ENCODE measurements at regions not wholly inside any gene's neighbourhood (a gene's known extent, or its start where the extent isn't known, plus 50 kb on each side); places are given as distances from the start of the nearest gene placed in this dataset.

DNA sequence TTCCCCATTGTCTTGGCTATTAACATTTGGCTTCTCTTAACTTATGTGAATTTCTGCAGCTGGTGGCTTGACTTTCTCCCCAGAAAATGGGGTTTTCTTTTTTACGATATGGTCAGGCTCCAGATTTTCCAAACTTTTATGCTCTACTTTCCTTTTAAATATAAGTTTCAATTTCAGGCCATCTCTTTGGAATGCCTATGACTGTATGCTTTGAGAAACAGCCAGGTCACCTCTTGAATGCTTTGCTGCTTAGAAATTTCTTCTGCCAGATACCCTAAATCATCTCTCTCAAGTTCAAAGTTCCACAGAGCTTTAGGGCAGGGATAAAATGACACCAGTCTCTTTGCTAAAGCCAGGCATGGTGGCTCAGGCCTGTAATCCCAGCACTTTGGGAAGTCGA lies 212.9 kb upstream of the SMIM31 start:
- WGBS, 2 experiments (ENCODE audit: insufficient coverage in 2 of 2): 89 to 100% methylated on average over 1 of the region's 2 CpGs
- Histone ChIP-seq H3K36me3 (ENCODE audit: control insufficient read depth, insufficient read depth, low read length) (no peaks in the 10 kb centered on the region), H3K9me3 (ENCODE audit: control insufficient read depth, low read length) (peaks cover 13% of the 10 kb centered on the region), H3K4me3 (ENCODE audit: extremely low read depth, insufficient read depth, low read length, poor library complexity, severe bottlenecking) (no peak overlapping the region), H3K27ac (ENCODE audit: low read depth, low read length, severe bottlenecking) (no peak overlapping the region), H3K4me1 (ENCODE audit: control insufficient read depth, insufficient read depth, low read length, poor library complexity, severe bottlenecking) (peaks cover 7% of the 10 kb centered on the region)

DNA sequence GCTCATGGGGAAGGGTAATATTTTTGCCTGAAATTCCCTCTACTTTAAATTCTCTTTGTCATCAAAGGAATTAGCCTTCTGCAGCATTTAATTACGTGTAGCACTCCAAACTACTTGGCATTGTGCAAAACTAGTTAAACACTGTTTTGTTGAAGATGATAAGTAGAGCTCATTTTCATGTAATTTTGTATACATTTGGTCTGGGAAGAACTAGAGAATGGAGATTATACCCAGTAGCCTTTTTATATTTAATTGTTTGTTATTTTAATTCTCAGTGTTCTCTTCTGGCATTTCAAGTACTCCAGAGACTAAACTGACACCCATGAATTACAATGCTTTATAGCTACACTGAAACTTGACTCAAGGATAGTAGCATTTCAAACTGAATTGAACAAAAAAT lies 211.5 kb upstream of the SMIM31 start:
- Histone ChIP-seq H3K27ac (ENCODE audit: low read depth, low read length, severe bottlenecking) (no peak overlapping the region), H3K4me3 (ENCODE audit: extremely low read depth, insufficient read depth, low read length, poor library complexity, severe bottlenecking) (no peak overlapping the region), H3K4me1 (ENCODE audit: control insufficient read depth, insufficient read depth, low read length, poor library complexity, severe bottlenecking) (no peaks in the 10 kb centered on the region), H3K9me3 (ENCODE audit: control insufficient read depth, low read length) (peaks cover 13% of the 10 kb centered on the region), H3K36me3 (ENCODE audit: control insufficient read depth, insufficient read depth, low read length) (no peaks in the 10 kb centered on the region)
- WGBS, 2 experiments (ENCODE audit: insufficient coverage in 2 of 2): no CpG with 5 or more reads among the region's 1 CpG

DNA sequence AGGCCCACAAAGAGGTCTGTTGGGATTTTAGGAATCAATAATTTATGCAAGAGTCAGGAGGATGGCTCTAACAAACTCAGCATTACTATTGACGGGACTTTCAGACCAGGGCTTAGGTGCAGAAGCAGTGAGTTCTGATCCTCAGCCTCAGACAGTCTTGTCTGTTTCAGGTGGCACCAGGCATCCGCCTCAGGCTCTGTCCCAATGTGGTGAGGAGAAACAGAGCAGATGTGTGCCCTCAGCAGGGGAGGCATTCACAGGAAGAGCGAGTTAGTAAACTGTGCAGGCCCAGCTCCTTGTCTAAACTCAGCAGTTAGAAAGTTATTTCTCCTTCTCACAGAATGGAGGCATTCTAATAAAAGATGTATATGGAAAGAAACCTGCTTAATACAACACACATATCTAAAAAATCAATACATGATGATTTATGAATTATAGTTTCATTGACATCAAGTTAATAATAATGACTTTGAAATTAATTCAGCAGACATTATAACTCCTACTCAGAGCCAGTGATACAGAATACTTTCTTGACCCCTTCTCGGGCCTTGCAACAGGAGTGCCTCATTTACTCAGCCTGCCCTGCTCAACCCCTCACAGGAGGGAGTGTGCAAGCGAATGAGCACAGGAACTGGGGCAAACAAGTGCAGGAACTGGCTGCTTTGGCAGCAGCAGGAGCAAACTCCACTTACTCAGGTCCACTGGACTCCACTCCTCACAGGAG lies 202.8 kb upstream of the SMIM31 start:
- Histone ChIP-seq H3K4me3 (ENCODE audit: extremely low read depth, insufficient read depth, low read length, poor library complexity, severe bottlenecking) (no peak overlapping the region), H3K4me1 (ENCODE audit: control insufficient read depth, insufficient read depth, low read length, poor library complexity, severe bottlenecking) (no peaks in the 10 kb centered on the region), H3K9me3 (ENCODE audit: control insufficient read depth, low read length) (no peaks in the 10 kb centered on the region), H3K36me3 (ENCODE audit: control insufficient read depth, insufficient read depth, low read length) (no peaks in the 10 kb centered on the region), H3K27ac (ENCODE audit: low read depth, low read length, severe bottlenecking) (no peak overlapping the region)
- 83 to 89% methylated on average over 1 to 2 of the region's 5 CpGs for WGBS, 2 experiments (ENCODE audit: insufficient coverage in 2 of 2)

DNA sequence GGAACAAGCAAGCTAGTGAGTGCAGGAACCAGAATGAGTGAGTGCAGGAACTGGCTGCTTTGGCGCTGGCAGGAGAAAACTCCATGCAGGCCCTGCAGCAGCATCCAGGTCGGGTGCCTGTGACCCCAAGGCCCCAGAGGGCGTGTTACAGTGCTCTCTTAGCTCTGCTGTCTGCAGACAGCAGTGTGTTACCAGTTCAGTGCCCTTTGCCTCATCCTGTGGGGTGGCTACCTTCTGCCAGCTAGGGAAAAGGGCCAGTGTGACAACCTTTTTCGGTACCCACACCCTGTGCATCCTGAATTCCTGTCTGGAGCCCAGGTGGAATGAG lies 202.3 kb upstream of the SMIM31 start:
- no peak overlapping the region for H3K4me3 ChIP-seq (ENCODE audit: extremely low read depth, insufficient read depth, low read length, poor library complexity, severe bottlenecking)
- no peaks in the 10 kb centered on the region for H3K9me3 ChIP-seq (ENCODE audit: control insufficient read depth, low read length)
- no peaks in the 10 kb centered on the region for H3K36me3 ChIP-seq (ENCODE audit: control insufficient read depth, insufficient read depth, low read length)
- WGBS, 2 experiments (ENCODE audit: insufficient coverage in 2 of 2): 78 to 84% methylated on average over 4 of the region's 4 CpGs
- H3K4me1 ChIP-seq (ENCODE audit: control insufficient read depth, insufficient read depth, low read length, poor library complexity, severe bottlenecking): no peaks in the 10 kb centered on the region
- no peak overlapping the region for H3K27ac ChIP-seq (ENCODE audit: low read depth, low read length, severe bottlenecking)

DNA sequence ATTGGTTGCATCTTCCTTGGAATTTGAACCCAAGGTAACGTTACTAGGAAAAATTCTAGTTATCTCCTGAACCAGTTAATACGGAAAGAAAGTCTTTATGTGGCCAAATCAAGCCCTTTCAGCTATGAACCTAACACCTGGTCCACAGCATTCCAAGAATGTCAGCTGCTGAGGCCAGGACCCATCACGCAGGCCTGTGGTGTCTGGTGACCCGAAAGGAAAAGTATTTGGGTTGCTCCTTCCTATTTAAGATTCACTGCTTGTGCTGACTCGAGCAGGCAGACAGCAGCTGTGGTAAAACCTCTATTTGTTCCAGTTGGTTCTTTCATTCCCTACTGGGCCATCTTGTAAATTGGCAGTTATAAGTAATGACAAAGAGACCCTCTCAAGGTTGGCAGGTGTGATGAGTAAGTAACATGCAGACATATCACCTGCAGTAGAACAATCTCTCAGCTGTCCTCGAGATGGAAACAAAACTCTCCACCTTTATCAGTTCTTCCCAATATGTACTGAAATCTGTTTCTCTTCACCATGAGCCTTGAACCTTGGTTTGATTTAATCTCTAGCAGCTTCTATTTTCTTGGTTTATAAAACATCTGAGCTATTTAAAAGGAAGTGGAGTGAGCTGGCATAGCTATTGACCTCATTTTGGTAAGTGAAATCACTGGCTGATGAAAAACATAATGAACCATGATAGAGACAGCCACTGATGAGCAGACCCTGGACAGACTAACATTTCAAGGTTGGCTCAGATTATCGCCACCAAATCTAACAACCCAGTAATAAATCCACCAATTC lies 182.1 kb upstream of the SMIM31 start:
- 76 to 86% methylated on average over 2 to 4 of the region's 7 CpGs for WGBS, 2 experiments (ENCODE audit: insufficient coverage in 2 of 2)
- no peaks in the 10 kb centered on the region for H3K36me3 ChIP-seq (ENCODE audit: control insufficient read depth, insufficient read depth, low read length)
- H3K4me3 ChIP-seq (ENCODE audit: extremely low read depth, insufficient read depth, low read length, poor library complexity, severe bottlenecking): no peak overlapping the region
- H3K27ac ChIP-seq (ENCODE audit: low read depth, low read length, severe bottlenecking): no peak overlapping the region
- no peaks in the 10 kb centered on the region for H3K9me3 ChIP-seq (ENCODE audit: control insufficient read depth, low read length)
- no peaks in the 10 kb centered on the region for H3K4me1 ChIP-seq (ENCODE audit: control insufficient read depth, insufficient read depth, low read length, poor library complexity, severe bottlenecking)

DNA sequence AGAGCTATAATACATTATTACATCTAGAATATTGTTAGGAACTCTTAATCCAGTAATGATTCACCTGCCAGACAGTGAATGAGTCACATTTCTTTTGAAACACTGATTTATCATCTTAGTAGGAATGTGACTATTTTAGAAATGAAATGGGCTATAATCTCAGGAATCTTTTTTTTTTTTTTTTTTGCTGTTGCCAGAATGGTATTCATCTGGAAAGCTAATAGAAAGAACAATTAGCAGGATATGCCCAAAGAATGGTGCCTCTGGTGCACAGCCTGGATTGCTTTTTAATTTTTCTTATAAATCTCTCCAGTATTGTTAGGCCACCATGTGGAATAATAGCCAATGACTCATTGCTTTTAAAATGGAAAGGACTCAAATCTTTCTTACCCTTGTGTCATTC lies 181.1 kb upstream of the SMIM31 start:
- Histone ChIP-seq H3K9me3 (ENCODE audit: control insufficient read depth, low read length) (no peaks in the 10 kb centered on the region), H3K4me3 (ENCODE audit: extremely low read depth, insufficient read depth, low read length, poor library complexity, severe bottlenecking) (no peak overlapping the region), H3K4me1 (ENCODE audit: control insufficient read depth, insufficient read depth, low read length, poor library complexity, severe bottlenecking) (no peaks in the 10 kb centered on the region), H3K36me3 (ENCODE audit: control insufficient read depth, insufficient read depth, low read length) (no peaks in the 10 kb centered on the region), H3K27ac (ENCODE audit: low read depth, low read length, severe bottlenecking) (no peak overlapping the region)

DNA sequence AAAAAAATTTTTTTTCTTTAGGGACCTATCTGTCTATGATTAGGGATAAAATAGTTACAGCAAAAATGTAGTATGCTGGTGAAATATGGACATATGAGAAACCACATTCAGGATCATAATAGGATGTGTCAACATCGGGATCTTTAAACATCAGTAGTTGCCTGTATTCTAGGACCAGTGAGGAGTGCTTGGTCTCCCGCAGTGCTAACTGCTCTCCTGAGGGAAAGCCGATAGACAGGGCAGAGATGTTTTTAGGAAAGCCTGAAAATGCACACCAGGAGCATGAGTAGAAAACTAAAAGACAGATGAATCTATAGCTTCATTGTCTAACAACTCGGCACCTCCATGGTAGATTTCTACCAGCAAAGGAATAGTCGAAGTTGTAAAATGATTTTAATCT lies 178.1 kb upstream of the SMIM31 start:
- 82 to 88% methylated on average over 2 of the region's 5 CpGs for WGBS, 2 experiments (ENCODE audit: insufficient coverage in 2 of 2)
- no peaks in the 10 kb centered on the region for H3K9me3 ChIP-seq (ENCODE audit: control insufficient read depth, low read length)
- no peak overlapping the region for H3K27ac ChIP-seq (ENCODE audit: low read depth, low read length, severe bottlenecking)
- H3K36me3 ChIP-seq (ENCODE audit: control insufficient read depth, insufficient read depth, low read length): no peaks in the 10 kb centered on the region
- no peak overlapping the region for H3K4me3 ChIP-seq (ENCODE audit: extremely low read depth, insufficient read depth, low read length, poor library complexity, severe bottlenecking)
- no peaks in the 10 kb centered on the region for H3K4me1 ChIP-seq (ENCODE audit: control insufficient read depth, insufficient read depth, low read length, poor library complexity, severe bottlenecking)

DNA sequence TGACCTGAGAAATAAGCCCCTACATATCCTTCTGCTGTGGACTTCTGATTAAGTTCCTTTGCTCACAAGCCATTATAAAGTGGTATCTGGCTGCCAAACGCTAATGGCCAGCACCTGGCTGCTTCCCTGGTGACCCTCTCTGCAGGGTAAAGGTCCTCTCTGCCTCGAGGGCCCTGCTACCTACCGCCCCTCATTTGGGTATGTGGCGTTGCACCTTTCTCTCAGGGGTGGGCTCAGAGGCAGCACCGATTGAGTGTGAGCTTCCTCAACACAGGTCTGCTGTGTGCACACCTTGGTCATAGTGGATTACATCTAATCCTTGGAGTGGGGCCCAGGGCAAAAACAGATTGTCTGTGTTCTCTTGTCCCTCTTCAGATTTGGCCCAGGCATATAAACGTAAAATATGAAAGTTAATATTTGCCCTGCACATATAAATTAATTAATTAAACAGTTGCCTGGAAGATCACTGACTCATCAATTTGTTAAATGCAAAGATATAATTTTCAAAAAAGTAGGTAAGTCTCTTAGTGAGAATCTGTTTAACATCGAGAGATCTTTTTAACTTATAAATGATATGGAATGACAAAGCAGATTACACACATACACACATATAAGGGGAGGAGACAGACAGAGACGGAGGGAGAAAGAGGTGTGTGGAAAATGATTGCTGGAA lies 174.5 kb upstream of the SMIM31 start:
- no peaks in the 10 kb centered on the region for H3K9me3 ChIP-seq (ENCODE audit: control insufficient read depth, low read length)
- no peak overlapping the region for H3K4me3 ChIP-seq (ENCODE audit: extremely low read depth, insufficient read depth, low read length, poor library complexity, severe bottlenecking)
- H3K4me1 ChIP-seq (ENCODE audit: control insufficient read depth, insufficient read depth, low read length, poor library complexity, severe bottlenecking): no peaks in the 10 kb centered on the region
- WGBS, 2 experiments (ENCODE audit: insufficient coverage in 2 of 2): 87 to 100% methylated on average over 1 to 5 of the region's 8 CpGs
- H3K27ac ChIP-seq (ENCODE audit: low read depth, low read length, severe bottlenecking): no peak overlapping the region
- no peaks in the 10 kb centered on the region for H3K36me3 ChIP-seq (ENCODE audit: control insufficient read depth, insufficient read depth, low read length)

DNA sequence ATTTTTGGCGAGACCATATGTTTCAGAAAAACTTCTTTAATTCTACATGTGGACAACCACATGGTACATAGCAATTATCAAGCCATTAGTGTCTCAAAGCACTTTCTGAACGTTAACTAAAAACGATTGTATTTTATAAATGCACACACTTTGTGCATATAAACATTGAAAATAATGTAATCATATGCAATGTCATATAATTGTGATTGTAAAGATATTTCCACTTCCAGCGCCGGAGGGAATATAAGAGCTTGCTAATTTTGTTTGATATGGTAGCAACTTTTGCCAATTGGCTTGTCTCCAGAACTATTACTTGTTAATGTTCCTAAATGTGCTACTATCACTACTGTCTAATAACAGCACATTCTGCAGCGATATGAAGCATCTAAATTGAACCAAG lies 162.3 kb upstream of the SMIM31 start:
- H3K4me1 ChIP-seq (ENCODE audit: control insufficient read depth, insufficient read depth, low read length, poor library complexity, severe bottlenecking): no peaks in the 10 kb centered on the region
- no peak overlapping the region for H3K27ac ChIP-seq (ENCODE audit: low read depth, low read length, severe bottlenecking)
- H3K36me3 ChIP-seq (ENCODE audit: control insufficient read depth, insufficient read depth, low read length): no peaks in the 10 kb centered on the region
- H3K4me3 ChIP-seq (ENCODE audit: extremely low read depth, insufficient read depth, low read length, poor library complexity, severe bottlenecking): no peak overlapping the region
- no peaks in the 10 kb centered on the region for H3K9me3 ChIP-seq (ENCODE audit: control insufficient read depth, low read length)
- WGBS, 2 experiments (ENCODE audit: insufficient coverage in 2 of 2): 100% methylated on average over 1 of the region's 6 CpGs

DNA sequence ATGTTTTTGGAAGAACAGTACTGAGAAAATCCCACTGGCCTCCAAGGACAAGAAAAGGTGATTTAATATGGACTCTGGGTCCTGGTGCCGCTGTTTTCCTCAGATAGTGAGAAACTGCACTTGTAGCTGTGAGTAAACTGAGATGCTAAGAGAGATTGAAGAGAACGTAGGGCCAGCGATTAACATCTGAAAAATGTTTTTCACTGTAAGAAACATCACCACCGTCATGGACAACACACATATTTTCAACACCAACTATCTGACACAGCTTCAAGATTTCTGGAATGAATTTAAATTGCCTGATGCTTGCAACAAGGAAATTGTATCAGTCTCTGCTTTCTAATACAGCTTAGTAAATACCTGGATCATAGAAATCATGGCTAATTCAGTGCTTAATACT lies 158.2 kb upstream of the SMIM31 start:
- Histone ChIP-seq H3K9me3 (ENCODE audit: control insufficient read depth, low read length) (no peaks in the 10 kb centered on the region), H3K27ac (ENCODE audit: low read depth, low read length, severe bottlenecking) (no peak overlapping the region), H3K4me3 (ENCODE audit: extremely low read depth, insufficient read depth, low read length, poor library complexity, severe bottlenecking) (no peak overlapping the region), H3K36me3 (ENCODE audit: control insufficient read depth, insufficient read depth, low read length) (no peaks in the 10 kb centered on the region), H3K4me1 (ENCODE audit: control insufficient read depth, insufficient read depth, low read length, poor library complexity, severe bottlenecking) (no peaks in the 10 kb centered on the region)
- 90 to 100% methylated on average over 1 of the region's 4 CpGs for WGBS, 2 experiments (ENCODE audit: insufficient coverage in 2 of 2)
